Urinary bladder (tissue), 4 donors: ENCODE measurements at regions not wholly inside any gene's neighbourhood (a gene's known extent, or its start where the extent isn't known, plus 50 kb on each side); places are given as distances from the start of the nearest gene placed in this dataset. TPM values are rescaled to one million over a fixed set of nuclear protein-coding genes. Genes with fewer than 3 reads are reported as not detected.

Experiments used
- DNase-seq: peaks from one replicate; pipeline ENCODE4 v3.0.0-alpha.2; 2015; ENCODE audit errors: extremely low spot score
- H3K27ac ChIP-seq: one replicate; pipeline ENCODE4 v1.5.1; 2013; ENCODE audit warnings: low read depth, mild to moderate bottlenecking, moderate library complexity
- H3K36me3 ChIP-seq: one replicate; pipeline ENCODE4 v1.6.1; 2013; ENCODE audit warnings: mild to moderate bottlenecking, moderate library complexity; ENCODE audit not compliant: insufficient read depth
- H3K4me1 ChIP-seq: one replicate; pipeline ENCODE4 v1.6.1; 2013; ENCODE audit warnings: mild to moderate bottlenecking, moderate library complexity; ENCODE audit not compliant: insufficient read depth
- H3K4me3 ChIP-seq: one replicate; pipeline ENCODE4 v1.5.1; 2013; ENCODE audit warnings: low read depth, low read length
- WGBS: extraction: QIAGEN DNeasy Blood & Tissue Kit; methylation state at CpG from one replicate; pipeline ENCODE4 v1.1.7; 2013; 5-methylcytosine and 5-hydroxymethylcytosine counted together
- small RNA-seq: library from RNA; depleted of rRNA; stranded (forward); fragments of <200 nt; gene quantifications from one replicate; pipeline ENCODE3, GENCODE V24; 2014
- donor health status: healthy with polysubstance abuse.
- donor health status: healthy.

- 87% methylated on average over 10 of the region's 10 CpGs for WGBS
- DNase-seq, result no peak
These were observed 69.4 kb upstream of the COPS8 start for GRCh38 chr2:237016121-237016915.

DNA sequence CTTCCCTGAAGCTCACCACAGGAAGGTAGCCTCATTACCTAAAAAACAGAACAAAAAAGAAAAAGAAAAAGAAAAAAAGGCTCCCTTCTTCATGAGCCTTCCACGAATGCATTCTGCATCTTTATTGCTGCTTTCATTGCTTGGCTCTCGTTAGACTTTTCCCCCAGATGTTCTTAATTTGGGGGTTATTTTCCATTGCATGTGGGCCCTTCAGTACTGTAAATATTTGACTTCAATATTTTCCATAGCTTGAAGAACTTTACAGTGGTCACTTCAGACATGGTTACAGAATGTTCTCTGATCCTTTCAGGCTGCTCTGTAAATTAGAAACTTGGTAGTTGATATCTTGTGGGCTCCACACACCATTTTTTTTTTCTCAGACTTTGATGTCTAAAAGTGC, 65.6 kb upstream of the COPS8 start:
- Histone ChIP-seq H3K36me3 (no peaks in the 10 kb centered on the region), H3K4me3 (no peak overlapping the region), H3K4me1 (no peaks in the 10 kb centered on the region), H3K27ac (no peak overlapping the region)
- 63% methylated on average over 2 of the region's 2 CpGs for WGBS
- peak; percentile 51 for DNase-seq

More at GRCh38 chr2:237016121-237016915, 69.4 kb upstream of the COPS8 start:
- no peaks in the 10 kb centered on the region for H3K36me3 ChIP-seq
- H3K27ac ChIP-seq, result no peak overlapping the region
- H3K4me3 ChIP-seq, result no peak overlapping the region
- no peaks in the 10 kb centered on the region for H3K4me1 ChIP-seq

DNA sequence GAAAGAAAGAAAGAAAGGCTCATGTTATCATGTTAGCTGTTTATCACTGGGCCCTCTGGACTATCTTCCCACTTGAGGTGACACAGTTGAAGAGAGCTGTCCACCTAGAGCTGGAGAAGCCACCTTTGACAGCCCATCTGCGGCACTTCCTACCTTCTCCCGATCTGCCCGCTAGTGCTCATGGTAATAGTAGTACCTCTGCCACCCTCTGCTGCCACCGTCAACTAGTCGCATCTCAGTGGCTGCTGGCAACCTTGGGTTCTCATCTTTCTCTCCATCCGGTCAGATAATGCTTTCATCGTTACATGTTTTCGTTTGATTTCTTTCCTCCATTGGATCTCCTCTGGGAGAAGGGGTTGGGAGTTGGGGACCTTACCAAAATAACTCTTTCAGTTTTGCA, 63.2 kb upstream of the COPS8 start:
- no peaks in the 10 kb centered on the region for H3K4me1 ChIP-seq
- no peak overlapping the region for H3K4me3 ChIP-seq
- H3K27ac ChIP-seq, result no peak overlapping the region
- H3K36me3 ChIP-seq, result no peaks in the 10 kb centered on the region
- WGBS, result 93% methylated on average over 8 of the region's 8 CpGs
- no peak for DNase-seq

GRCh38 chr2:237024255-237024654, 61.4 kb upstream of the COPS8 start:
- H3K36me3 ChIP-seq, result no peaks in the 10 kb centered on the region
- H3K4me1 ChIP-seq, result no peaks in the 10 kb centered on the region
- no peak overlapping the region for H3K27ac ChIP-seq
- DNase-seq, result no peak
- no peak overlapping the region for H3K4me3 ChIP-seq

DNA sequence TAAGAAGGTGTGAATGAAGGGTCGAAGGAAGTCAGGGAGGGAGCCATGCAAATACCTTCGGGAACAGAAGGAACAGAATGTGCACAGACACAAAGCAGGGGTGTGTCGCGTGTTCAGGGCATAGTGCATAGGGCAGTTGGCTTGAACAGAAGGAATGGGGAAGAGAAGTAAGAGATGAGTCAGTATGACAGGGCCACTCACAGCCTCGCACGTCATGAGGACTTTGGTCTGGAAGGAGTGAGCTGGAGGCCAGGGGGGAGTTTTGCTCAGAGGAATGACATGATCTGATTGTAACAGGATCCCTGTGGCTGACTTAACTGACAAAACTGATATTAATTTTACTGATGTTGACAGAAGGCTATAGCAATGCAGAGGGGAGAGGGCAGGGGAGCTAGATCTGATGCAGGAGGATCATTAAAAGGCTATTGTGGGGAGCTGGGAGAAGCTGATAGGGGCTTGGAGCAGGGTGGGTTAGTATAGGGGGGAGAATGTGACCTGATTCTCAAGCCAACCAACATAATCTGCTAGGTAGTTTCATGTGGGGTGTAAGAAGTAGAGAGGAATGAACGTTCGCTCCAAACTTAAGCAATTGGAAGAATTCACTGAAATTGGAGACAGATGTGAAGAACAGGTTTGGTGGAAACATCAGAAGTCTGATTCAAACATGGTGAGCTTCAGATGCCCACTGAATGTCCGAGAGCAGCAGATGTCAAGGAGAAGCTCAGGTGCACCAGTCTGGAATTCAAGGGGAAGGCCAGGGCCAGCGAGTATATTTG, 60.4 kb upstream of the COPS8 start:
- Histone ChIP-seq H3K4me1 (no peaks in the 10 kb centered on the region), H3K27ac (no peak overlapping the region), H3K4me3 (no peak overlapping the region), H3K36me3 (no peaks in the 10 kb centered on the region)
- DNase-seq, result peak; percentile 33
- 87% methylated on average over 10 of the region's 10 CpGs for WGBS

DNA sequence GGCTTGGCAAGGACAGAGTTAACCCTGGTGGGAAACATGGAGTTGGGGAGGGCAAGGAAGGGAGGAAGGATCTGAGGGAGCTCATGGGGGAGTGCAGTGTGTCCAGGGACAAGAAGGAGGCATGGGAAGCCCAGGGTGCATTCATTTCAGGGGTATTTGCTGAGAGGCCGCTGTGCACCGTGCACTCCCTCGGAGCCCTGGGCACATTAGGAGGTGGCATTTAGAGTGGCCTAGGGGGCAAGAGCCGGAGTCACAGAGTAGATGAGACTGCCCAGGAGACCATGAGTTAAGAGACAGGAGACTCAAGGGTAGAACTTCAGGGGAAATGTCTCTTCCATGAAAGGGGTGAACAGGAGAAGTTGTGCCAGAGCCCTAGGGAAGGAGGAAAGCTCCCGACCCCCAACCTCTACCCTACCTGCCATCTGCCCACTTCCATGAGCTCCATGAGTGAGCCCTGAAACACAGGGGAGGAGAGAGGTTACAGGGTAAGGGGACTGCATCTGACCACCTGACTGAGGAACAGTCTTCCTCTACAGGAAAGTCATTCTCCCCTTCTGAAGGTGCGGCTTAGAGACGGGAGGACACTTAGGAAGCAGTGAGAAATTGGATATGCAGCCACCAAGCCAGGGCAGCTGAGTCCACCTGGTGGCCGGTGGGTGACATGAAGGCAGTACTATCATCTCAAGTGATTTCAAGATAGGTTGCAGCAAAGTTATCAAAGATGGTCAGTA, 58.5 kb upstream of the COPS8 start:
- 62% methylated on average over 8 of the region's 8 CpGs for WGBS
- no peaks in the 10 kb centered on the region for H3K4me1 ChIP-seq

GRCh38 chr2:237027712-237028029, 58.0 kb upstream of the COPS8 start:
- Histone ChIP-seq H3K4me1 (no peaks in the 10 kb centered on the region), H3K4me3 (no peak overlapping the region), H3K27ac (no peak overlapping the region), H3K36me3 (no peaks in the 10 kb centered on the region)
- no peak for DNase-seq
- WGBS, result 56% methylated on average over 5 of the region's 5 CpGs

More for the DNA sequence above, 58.5 kb upstream of the COPS8 start:
- Histone ChIP-seq H3K27ac (no peak overlapping the region), H3K36me3 (no peaks in the 10 kb centered on the region), H3K4me3 (no peak overlapping the region)
- peak; percentile 56 for DNase-seq

GRCh38 chr2:237030382-237030781, 55.3 kb upstream of the COPS8 start:
- 92% methylated on average over 8 of the region's 8 CpGs for WGBS
- H3K27ac ChIP-seq, result no peak overlapping the region
- DNase-seq, result no peak
- no peak overlapping the region for H3K4me3 ChIP-seq
- no peaks in the 10 kb centered on the region for H3K4me1 ChIP-seq
- no peaks in the 10 kb centered on the region for H3K36me3 ChIP-seq

- no peaks in the 10 kb centered on the region for H3K36me3 ChIP-seq
- 86% methylated on average over 3 of the region's 3 CpGs for WGBS
- H3K4me3 ChIP-seq, result no peak overlapping the region
- H3K27ac ChIP-seq, result no peak overlapping the region
- H3K4me1 ChIP-seq, result no peaks in the 10 kb centered on the region
- DNase-seq, result no peak
These were observed 52.1 kb upstream of the COPS8 start for GRCh38 chr2:237033536-237034060.

DNA sequence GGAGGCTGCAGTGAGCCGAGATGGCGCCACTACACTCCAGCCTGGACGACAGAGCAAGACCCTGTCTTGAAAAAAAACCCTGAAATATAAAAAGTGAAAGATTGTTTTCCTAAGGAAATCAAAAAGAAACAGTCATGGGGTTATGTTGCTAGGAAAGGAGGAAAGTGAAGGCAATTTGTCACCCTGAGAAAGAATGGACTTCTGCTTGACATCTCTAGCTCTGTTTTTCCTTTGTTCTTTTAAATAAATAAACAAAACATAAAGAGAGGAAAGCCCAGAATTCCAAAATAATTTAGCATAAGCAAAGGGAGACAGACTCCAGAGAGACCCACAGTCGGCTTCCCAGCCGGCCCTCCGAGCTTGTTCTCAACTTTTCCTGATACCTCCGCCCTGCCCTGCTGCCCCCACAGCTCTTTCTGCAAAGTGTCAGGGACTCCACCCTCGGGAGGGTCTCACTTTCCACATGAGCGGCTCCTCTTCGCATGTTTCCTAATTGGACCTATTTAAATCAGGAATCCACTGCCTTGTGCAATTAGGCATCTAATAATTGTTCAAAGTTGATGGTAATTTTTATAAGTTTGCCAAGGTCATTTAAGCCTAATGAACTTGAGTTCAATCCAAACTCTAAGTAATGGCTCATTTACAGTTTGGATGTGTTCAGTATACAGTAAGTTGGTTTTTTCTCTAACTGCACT, 49.8 kb upstream of the COPS8 start:
- no peak overlapping the region for H3K4me3 ChIP-seq
- no peaks in the 10 kb centered on the region for H3K36me3 ChIP-seq
- DNase-seq, result no peak
- WGBS, result 82% methylated on average over 10 of the region's 10 CpGs
- H3K4me1 ChIP-seq, result no peaks in the 10 kb centered on the region
- no peak overlapping the region for H3K27ac ChIP-seq

Small RNA genes in the stretch of these regions (small RNA-seq; reads per million reads assigned to genes)
- gene RNU6-1051P, result not detected
